HG03196 (cell line): ENCODE measurements at regions not wholly inside any gene's neighbourhood (a gene's known extent, or its start where the extent isn't known, plus 50 kb on each side); places are given as distances from the start of the nearest gene placed in this dataset.

Source experiments
- ATAC-seq: cut with Tn5 transposase; IDR thresholded peaks from one replicate; pipeline ENCODE4 v1.9.1; 2021; ENCODE audit not compliant: unreplicated experiment

- no peak for ATAC-seq
Measured at GRCh38 chr4:89371614-89372013, 64.0 kb upstream of the GPRIN3 start.

- no peak for ATAC-seq
Measured at GRCh38 chr4:89369581-89369980, 62.0 kb upstream of the GPRIN3 start.

- ATAC-seq = no peak
Measured at GRCh38 chr4:89368861-89369260, 61.3 kb upstream of the GPRIN3 start.

- no peak for ATAC-seq
Measured at GRCh38 chr4:89365776-89366175, 58.2 kb upstream of the GPRIN3 start.

- no peak for ATAC-seq
Measured at GRCh38 chr4:89365375-89365774, 57.8 kb upstream of the GPRIN3 start.

- no peak for ATAC-seq
Measured at GRCh38 chr4:89364541-89364940, 56.9 kb upstream of the GPRIN3 start.

GRCh38 chr4:89363786-89364185 is 56.2 kb upstream of the GPRIN3 start:
- no peak for ATAC-seq

GRCh38 chr4:89358935-89359638 is 51.5 kb upstream of the GPRIN3 start:
- no peak for ATAC-seq

GRCh38 chr4:89357787-89358186 is 50.2 kb upstream of the GPRIN3 start:
- ATAC-seq = no peak
